ENCODE measurements at regions not wholly inside any gene's neighbourhood (a gene's known extent, or its start where the extent isn't known, plus 50 kb on each side); places are given as distances from the start of the nearest gene placed in this dataset.
"Not testable (repeated sequence)": the region's sequence is repeated elsewhere in the genome, so short reads cannot be mapped to it uniquely, and the experiment has no call there.

GRCh38 chr11:91124363-91124762 is 901.5 kb upstream of the CHORDC1 start:
- DNase-seq (ENCODE audit: low read depth in 4 of 4, low spot score in 3 of 4), result no peak

GRCh38 chr11:91115116-91115515 is 892.3 kb upstream of the CHORDC1 start:
- DNase-seq (ENCODE audit: low read depth in 4 of 4, low spot score in 3 of 4), result no peak

GRCh38 chr11:91104237-91104636 is 881.4 kb upstream of the CHORDC1 start:
- no peak for DNase-seq (ENCODE audit: low read depth in 4 of 4, low spot score in 3 of 4)

DNA sequence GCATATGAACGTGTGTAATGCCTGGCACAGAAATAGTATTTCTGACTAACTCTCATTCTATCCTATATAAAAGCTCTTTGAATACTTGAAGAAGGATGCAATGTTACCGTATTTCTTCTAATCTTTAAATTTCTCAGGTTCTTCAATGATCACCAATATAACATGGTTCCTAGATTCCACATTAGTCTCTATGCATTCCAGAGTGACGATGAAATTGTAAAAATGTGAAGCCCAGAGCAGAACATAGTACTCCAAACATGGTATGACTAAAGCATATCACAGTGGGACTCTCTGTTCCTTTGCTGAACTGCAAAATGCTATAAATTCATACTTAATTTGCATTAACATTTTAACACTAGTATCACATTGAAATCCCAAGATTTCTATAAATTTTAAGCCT is 877.6 kb upstream of the CHORDC1 start:
- no peak for DNase-seq (ENCODE audit: low read depth in 4 of 4, low spot score in 3 of 4)

GRCh38 chr11:91097083-91097482 is 874.2 kb upstream of the CHORDC1 start:
- no peak for DNase-seq (ENCODE audit: low read depth in 4 of 4, low spot score in 3 of 4)

DNA sequence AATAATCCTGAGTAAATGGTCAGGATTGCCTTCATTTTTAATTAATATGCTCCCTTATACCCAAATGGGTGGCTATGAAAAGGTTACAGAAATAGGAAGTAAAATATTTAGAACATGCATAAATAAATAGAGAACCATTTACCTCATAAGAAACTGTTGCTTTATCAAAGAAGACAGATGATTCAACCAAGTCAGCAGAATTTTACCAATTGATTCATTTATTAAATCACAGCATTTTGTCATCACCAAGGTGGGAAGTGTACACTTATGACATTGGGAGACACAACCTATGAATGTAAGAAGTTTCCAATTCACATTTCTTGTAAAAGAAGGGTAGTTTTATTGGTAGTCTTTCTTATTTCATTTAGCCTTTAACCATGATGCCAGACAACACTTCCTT is 870.3 kb upstream of the CHORDC1 start:
- no peak for DNase-seq (ENCODE audit: low read depth in 4 of 4, low spot score in 3 of 4)

DNA sequence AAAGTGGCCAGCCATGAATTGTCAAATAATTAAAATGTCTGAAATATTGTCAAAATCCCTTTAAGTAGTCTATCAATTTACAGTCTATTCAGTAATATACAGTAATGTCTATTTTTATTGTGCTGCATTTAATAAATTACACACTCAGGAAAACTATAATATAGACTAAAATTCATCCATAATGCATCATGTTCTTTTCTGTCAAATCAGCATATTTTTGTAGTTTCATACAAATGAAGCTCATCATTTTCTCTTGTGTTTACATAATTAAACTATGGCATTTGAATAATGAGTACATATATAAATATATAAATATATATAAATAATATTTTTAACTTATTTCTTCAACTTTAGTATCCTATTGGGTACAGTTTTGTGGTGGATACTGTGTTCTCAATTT is 868.7 kb upstream of the CHORDC1 start:
- no peak for DNase-seq (ENCODE audit: low read depth in 4 of 4, low spot score in 3 of 4)

GRCh38 chr11:91086028-91086427 is 863.2 kb upstream of the CHORDC1 start:
- no peak for DNase-seq (ENCODE audit: low read depth in 4 of 4, low spot score in 3 of 4)

DNA sequence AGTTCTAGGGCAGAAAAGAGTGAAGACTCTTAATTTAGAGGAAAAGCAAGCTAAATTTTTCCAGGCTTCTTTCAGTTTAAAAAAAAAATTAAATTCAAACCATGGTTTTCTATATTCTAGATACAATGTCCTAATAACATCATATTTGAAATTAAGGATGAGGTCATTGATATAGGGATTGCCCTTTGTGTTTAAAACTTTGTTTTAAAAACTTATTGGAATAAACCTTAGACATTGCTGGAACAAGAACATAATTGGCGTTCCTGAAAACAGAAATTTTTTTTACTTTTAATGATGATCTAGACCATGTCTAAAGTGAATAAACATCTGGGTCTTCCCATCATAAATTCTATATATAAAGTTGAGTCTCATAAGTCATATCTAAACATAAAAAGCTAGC is 859.4 kb upstream of the CHORDC1 start:
- DNase-seq (ENCODE audit: low read depth in 4 of 4, low spot score in 3 of 4), result no peak

DNA sequence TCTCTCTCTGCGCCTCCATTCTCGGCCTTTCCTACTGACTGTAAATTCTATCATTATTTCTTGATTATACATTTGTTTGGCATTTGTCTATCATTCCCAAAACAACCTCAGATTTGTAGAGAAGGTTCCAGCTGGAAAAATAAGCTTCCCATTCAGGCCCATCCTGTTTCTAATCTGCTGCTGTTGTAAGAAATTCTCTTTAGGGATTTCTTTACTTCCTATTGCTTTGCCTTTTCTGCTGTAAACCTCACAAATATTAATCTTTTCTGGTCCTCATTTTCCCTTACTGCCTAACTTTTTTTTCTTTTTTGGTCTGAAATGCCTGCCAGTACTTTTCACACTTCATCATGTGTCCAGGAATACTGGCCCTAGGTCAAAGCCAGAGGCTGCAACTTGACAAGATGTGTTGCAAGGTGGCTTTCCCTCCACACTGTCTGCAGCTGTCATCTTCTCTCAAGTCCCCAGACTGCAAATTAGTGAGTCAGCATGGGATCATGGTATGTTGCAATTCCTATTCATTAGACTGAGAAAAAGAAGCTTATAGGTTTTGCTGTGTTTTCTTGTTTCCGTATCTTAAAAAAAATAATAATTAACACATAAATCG is 858.7 kb upstream of the CHORDC1 start:
- DNase-seq (ENCODE audit: low read depth in 4 of 4, low spot score in 3 of 4), result no peak

DNA sequence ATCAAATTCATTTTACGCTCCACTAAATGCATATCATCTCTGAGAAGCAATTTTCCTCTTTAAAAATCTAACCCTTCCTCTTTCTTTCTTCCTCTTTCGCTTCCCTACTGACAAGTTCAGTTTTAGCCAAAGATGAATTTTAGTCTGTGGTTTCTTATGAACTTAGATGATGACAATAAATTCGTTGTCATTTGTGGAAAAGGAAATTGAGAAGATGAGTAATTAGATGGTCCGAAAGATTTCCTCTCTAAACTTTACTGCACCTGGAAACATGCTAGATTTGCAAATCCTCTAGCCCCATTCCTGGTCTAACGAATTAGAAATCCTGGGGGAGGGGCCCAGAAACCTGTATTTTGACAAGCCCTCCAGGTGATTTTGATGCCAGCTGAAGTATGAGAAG is 855.4 kb upstream of the CHORDC1 start:
- DNase-seq (ENCODE audit: low read depth in 4 of 4, low spot score in 3 of 4), result no peak

GRCh38 chr11:91075032-91075695 is 852.3 kb upstream of the CHORDC1 start:
- no peak for DNase-seq (ENCODE audit: low read depth in 4 of 4, low spot score in 3 of 4)

DNA sequence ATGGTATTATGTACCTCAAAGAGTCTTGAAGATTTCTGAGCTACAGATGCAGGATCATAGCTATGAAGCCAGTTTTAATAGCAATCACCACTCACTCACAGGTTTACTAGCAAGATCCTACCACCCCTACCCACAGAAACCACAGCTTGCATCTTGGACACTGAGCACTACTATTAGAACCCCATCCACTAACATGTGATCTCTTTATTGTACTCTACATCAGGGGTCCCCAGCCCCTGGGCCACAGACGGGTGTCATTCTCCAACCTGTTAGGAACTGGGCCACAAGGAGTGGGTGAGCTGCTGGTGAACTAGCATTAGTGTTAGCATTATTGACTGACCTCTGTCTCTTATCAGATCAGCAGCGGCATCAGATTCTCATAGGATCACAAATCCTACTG is 844.8 kb upstream of the CHORDC1 start:
- DNase-seq (ENCODE audit: low read depth in 4 of 4, low spot score in 3 of 4), result no peak

GRCh38 chr11:91066456-91067047 is 843.7 kb upstream of the CHORDC1 start:
- DNase-seq (ENCODE audit: low read depth in 4 of 4, low spot score in 3 of 4), result no peak

DNA sequence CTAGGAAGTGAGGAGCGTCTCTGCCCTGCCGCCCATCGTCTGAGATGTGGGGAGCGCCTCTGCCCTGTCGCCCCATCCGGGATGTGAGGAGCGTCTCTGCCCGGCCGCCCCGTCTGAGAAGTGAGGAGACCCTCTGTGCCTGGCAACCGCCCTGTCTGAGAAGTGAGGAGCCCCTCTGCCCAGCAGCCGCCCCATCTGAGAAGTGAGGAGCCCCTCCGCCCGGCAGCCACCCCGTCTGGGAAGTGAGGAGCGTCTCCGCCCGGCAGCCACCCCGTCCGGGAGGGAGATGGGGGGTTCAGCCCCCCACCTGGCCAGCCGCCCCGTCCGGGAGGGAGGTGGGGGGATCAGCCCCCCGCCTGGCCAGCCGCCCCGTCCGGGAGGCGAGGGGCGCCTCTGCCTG is 840.5 kb upstream of the CHORDC1 start:
- not testable (repeated sequence) for DNase-seq (ENCODE audit: low read depth in 4 of 4, low spot score in 3 of 4)

DNA sequence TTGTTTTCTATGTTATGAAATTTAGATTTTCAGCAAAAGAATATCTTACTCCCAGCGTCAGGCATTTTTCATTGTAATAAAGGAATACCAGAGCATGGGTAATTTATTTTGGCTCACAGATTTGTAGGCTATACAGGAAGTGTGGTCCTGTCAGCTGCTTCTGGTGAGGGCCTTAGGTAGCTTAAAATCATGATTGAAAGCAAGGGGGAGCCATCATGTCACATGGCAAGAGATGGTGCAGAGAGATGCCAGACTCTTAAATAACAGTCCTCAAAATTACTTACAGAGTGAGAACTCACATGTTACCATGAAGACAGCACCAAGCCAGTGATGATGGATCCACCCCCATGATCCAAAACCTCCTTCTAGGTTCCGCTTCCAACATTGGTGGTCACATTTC is 825.0 kb upstream of the CHORDC1 start:
- DNase-seq (ENCODE audit: low read depth in 4 of 4, low spot score in 3 of 4), result no peak

DNA sequence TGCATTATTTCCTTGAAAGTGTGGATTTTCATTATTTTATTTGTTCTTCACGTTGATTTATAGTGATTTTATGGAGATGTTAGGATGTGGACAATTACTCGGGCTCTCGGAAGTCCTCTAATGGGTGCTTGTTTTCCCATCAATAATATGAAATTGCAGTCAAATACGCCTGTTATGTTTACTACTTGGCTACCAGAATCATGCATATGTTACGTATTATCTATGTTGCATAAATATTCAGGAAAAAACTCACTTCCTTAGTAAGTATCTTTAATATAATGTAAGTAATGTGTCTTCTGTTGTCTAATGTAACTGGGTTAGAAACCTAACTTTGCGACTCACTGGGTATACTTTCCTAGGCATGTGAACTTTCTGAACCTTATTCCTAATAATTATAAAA is 823.4 kb upstream of the CHORDC1 start:
- DNase-seq (ENCODE audit: low read depth in 4 of 4, low spot score in 3 of 4), result no peak

DNA sequence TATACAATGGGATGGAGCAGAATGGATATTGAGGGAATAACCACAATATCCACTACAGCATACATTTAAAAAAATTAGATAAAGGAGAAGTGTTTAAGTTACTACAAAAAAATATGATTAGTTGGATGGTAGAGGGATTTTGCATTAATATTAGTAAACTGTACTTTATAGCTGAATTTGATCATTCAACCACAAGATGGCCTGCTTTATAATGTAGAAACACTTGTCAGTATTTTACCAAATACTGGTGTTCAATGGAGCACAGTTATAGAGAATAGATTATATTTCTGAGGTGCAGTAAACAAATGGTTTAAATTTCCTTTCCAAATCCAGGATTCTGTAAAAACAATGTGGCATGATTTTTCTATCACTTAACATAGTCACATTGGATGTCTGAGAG is 818.8 kb upstream of the CHORDC1 start:
- DNase-seq (ENCODE audit: low read depth in 4 of 4, low spot score in 3 of 4), result no peak

- DNase-seq (ENCODE audit: low read depth in 4 of 4, low spot score in 3 of 4), result no peak
Observed at GRCh38 chr11:91023731-91024130, 800.9 kb upstream of the CHORDC1 start.

DNA sequence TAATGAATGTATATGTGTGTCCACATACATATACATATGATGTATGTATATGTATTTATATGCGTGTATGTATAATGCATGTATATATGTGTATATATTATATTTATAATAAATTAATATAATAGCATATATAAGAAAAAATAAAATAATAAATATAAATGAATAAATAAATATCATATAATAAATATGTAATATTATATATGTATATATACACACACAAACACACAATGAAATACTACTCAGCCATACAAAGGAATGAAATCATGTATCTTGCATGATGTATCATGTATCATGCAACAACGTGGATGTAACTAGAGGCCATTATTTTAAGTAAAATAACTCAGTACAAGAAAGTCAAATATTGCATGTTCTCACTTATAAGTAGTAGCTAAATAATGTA is 788.7 kb upstream of the CHORDC1 start:
- DNase-seq (ENCODE audit: low read depth in 4 of 4, low spot score in 3 of 4), result no peak

GRCh38 chr11:91005458-91005857 is 782.6 kb upstream of the CHORDC1 start:
- DNase-seq (ENCODE audit: low read depth in 4 of 4, low spot score in 3 of 4), result no peak

DNA sequence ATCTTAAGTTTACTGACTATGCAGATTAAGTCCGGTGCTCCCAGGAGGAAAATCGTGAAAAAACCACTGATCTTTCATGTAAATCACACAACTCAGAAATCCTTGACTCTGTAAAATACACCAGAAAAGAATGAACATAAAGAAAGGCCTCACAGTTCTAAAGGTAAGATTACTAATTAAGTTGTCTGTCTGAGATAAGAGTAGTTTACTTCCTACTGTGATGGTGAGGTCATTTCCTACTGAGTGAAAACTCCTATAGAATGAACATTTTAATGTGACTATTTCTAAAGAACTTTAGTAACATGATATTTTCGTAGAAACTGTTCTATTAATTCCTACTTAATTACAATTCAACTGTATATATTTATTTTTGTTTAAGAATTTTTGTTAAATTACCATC is 774.4 kb upstream of the CHORDC1 start:
- no peak for DNase-seq (ENCODE audit: low read depth in 4 of 4, low spot score in 3 of 4)
